Coronary artery (tissue), 2 donors: ENCODE measurements at regions not wholly inside any gene's neighbourhood (a gene's known extent, or its start where the extent isn't known, plus 50 kb on each side); places are given as distances from the start of the nearest gene placed in this dataset.

ENCODE experiments used
- DNase-seq: peaks from one replicate; pipeline ENCODE4 v3.0.0-alpha.2; 2017; ENCODE audit warnings: low spot score
- H3K27ac ChIP-seq, 2 donors: fragments of 200-600 bp; sonication (generic); one replicate each; pipeline ENCODE4 v1.5.1; 2016 to 2019
- H3K4me3 ChIP-seq: fragments of 200-600 bp; sonication (generic); 2 replicates; pipeline ENCODE4 v1.5.1; 2016; ENCODE audit warnings: mild to moderate bottlenecking, moderate library complexity
- TF ChIP-seq, protein P1 (sequence below): fragments of 200-600 bp; sonication (generic); IDR thresholded peaks from one replicate; pipeline ENCODE4 v1.5.1; 2019; ENCODE audit warnings: antibody characterized with exemption

DNA sequence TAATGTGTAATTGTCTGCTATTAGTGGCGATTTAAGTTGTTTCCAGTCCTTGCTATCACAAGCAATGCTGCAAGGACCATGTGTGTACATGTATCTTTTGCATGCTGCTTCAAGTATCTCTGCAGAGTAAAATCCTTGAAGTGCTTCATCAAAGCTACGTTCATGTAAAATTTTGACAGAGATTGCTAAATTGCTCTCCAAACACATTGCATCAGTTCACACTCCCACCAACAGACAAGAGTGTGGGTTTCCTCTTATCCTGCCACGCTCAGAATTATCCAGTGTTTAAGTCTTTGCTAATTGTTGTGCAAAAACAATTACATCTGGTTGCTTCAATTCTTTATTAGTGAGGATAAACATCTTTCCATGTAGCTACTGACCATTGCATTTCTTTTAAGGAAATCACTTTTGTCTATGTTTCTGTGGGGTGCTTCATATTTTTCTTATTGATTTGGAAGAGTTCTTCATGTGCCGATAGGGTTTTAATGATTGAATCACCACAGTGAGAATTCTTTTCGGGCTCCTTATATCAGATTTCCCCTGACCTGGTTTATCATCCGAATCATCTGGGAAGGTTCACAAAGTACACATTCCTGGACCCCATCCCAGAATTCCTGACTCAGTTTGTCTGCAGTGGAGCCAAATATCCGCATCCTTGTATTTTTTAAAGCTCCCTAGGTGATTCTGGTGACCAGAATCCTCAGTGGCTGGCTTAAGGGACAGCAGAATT is 56.3 kb upstream of the GALNT2 start:
- no peak for DNase-seq
- no peak overlapping the region for H3K27ac ChIP-seq
- H3K4me3 ChIP-seq = no peak overlapping the region
- TF ChIP-seq, protein P1, sequence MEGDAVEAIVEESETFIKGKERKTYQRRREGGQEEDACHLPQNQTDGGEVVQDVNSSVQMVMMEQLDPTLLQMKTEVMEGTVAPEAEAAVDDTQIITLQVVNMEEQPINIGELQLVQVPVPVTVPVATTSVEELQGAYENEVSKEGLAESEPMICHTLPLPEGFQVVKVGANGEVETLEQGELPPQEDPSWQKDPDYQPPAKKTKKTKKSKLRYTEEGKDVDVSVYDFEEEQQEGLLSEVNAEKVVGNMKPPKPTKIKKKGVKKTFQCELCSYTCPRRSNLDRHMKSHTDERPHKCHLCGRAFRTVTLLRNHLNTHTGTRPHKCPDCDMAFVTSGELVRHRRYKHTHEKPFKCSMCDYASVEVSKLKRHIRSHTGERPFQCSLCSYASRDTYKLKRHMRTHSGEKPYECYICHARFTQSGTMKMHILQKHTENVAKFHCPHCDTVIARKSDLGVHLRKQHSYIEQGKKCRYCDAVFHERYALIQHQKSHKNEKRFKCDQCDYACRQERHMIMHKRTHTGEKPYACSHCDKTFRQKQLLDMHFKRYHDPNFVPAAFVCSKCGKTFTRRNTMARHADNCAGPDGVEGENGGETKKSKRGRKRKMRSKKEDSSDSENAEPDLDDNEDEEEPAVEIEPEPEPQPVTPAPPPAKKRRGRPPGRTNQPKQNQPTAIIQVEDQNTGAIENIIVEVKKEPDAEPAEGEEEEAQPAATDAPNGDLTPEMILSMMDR = no peak

DNA sequence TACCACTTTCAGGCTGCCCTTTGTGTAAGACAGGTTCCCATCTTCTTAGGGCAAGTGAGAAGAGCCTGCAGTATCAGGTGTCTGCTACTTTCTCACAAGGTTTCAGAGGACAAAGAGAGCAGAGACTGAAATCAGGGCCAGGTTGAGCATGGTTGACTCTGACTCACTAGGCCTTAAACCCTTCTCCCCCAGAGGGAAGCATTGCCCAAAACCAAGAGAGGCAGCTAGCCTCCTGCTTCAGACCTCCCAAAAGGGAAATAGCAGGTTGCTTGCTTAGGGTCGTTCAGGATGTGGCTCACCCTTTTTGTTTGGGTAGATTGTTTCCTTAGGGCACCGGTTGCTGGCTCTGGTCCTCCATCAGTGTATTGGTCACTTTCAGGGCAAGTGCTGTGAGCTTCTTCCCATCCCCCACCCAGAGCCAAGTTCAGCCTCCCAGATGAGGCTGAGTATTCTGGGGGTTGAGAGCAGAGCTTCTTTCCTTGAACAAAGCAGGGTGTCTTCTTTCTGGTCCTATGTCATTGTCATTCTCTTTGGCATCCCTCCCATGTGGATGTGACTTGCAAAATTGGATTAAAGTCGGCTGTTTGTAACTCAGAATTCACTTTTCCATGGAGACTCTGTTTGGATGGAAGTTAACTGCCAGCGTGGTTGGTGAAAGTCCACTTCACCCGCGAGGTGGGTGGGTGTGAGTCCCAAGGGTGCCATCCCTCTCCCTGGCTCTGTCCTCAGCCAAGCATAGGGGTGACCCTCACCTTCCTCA is 55.5 kb upstream of the GALNT2 start:
- no peak for DNase-seq
- H3K27ac ChIP-seq = no peak overlapping the region
- TF ChIP-seq, protein P1 = no peak
- no peak overlapping the region for H3K4me3 ChIP-seq

DNA sequence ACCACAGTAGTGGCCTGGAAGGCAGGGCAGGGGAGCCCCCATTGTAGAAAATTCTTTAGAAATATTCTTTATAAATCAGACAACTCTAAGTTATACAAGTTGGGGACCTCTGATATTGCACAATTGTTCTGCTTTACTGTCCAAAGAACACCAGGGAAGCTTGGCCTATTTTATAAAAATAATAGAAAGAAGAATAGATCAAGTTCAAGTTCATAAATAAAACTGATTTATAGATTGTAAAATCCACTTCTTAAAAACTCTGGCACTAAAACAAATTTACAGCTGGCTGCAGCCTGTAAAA is 55.0 kb upstream of the GALNT2 start:
- Histone ChIP-seq H3K27ac (no peak overlapping the region), H3K4me3 (no peak overlapping the region)
- DNase-seq = no peak
- TF ChIP-seq, protein P1 = no peak

DNA sequence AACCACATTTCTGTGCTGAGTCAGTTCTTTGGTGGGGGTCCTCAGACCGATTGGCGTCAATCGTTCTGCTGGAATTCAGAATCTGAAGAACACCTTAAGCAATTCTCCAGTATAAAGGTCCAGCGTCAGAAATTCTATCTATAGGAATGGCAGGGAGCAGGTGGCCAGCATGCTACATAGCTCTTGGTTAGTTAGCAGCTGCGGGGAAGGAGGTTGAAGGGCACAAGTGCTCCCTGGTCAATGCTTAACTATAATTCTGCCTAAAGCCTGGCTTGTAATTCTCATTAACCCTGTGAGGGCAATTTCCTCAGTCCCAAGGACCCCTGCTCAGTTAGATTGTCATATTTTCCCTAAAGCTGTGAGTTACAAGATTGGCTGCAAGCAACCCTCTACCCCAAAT is 54.3 kb upstream of the GALNT2 start:
- TF ChIP-seq, protein P1 = no peak
- H3K4me3 ChIP-seq = no peak overlapping the region
- no peak for DNase-seq
- H3K27ac ChIP-seq = no peak overlapping the region

DNA sequence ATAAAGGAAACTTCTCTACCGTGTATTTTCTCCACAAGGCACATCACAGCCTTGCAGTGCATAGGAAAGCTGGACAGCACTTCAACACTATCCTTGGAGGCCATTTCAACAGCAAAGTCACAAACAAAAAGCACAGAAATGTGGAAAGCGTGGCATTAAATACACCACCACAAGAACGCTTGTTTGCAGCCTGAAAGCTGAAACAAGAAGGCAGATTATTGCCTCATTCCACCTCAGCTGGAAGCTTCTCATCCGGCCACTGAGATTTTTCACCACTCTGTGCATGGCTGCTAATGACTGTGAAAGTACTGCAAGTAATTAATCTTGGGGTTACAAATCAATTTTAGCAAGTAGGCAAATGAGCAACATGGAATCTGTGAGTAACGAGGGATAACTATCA is 50.9 kb upstream of the GALNT2 start:
- no peak for DNase-seq
- Histone ChIP-seq H3K4me3 (no peak overlapping the region), H3K27ac (no peak overlapping the region)
- TF ChIP-seq, protein P1 = no peak
